Uterus (tissue), 3 donors: ENCODE measurements at regions not wholly inside any gene's neighbourhood (a gene's known extent, or its start where the extent isn't known, plus 50 kb on each side); places are given as distances from the start of the nearest gene placed in this dataset.

Experiments
- DNase-seq, 2 donors: peaks; one replicate each; pipeline ENCODE4 v3.0.0-alpha.2; 2019 to 2020
- H3K27ac ChIP-seq, 2 donors: fragments of 200-600 bp; sonication (generic); 1 replicate in 1 of 2; 2 replicates in 1 of 2; pipeline ENCODE4 v1.5.1; 2016 to 2018
- H3K27me3 ChIP-seq, 2 donors: fragments of 200-600 bp; sonication (generic); one replicate each; pipeline ENCODE4 v1.5.1; 2018 to 2019; ENCODE audit warnings: control low read depth in 1 of 2
- H3K36me3 ChIP-seq, 2 donors: fragments of 200-600 bp; sonication (generic); one replicate each; pipeline ENCODE4 v1.5.1; 2019; ENCODE audit warnings: control low read depth in 1 of 2
- H3K4me1 ChIP-seq, 2 donors: fragments of 200-600 bp; sonication (generic); one replicate each; pipeline ENCODE4 v1.5.1; 2018 to 2019; ENCODE audit warnings: control low read depth in 1 of 2
- H3K4me3 ChIP-seq, 2 donors: fragments of 200-600 bp; sonication (generic); 1 replicate in 1 of 2; 2 replicates in 1 of 2; pipeline ENCODE4 v1.5.1; 2018 to 2019; ENCODE audit warnings: mild to moderate bottlenecking in 1 of 2
- H3K9me3 ChIP-seq, 2 donors: fragments of 200-600 bp; sonication (generic); one replicate each; pipeline ENCODE4 v1.5.1; 2019; ENCODE audit warnings: control low read depth in 1 of 2
- CTCF ChIP-seq, 4 experiments: fragments of 200-600 bp in 2 of 4; fragments of 450-650 bp in 2 of 4; sonication (generic) in 2 of 4; IDR thresholded peaks; one replicate each; pipeline ENCODE4 v1.5.1; 2016 to 2019; ENCODE audit warnings: antibody characterized with exemption in 4 of 4, mild to moderate bottlenecking in 2 of 4, moderate library complexity in 1 of 4
- POLR2A ChIP-seq, 2 donors: fragments of 450-650 bp; IDR thresholded peaks; one replicate each; pipeline ENCODE4 v1.6.1; 2016; ENCODE audit warnings: antibody characterized with exemption in 2 of 2, mild to moderate bottlenecking in 1 of 2, moderate library complexity in 1 of 2
- intact Hi-C: fragments of 100-400 bp; cut with DNase I; formaldehyde crosslinking; loops from one replicate; pipeline ENCODE4 v1.15.1; 2023; ENCODE audit warnings: low total_unique reads
- donor health status: DM: yes; HTN: yes; CAD: no.

- intact Hi-C loops = no loop called here
- Histone ChIP-seq H3K4me3 (no peak overlapping the region), H3K36me3 (no peaks in the 10 kb centered on the region), H3K4me1 (no peaks in the 10 kb centered on the region), H3K27ac (no peak overlapping the region), H3K9me3 (no peaks in the 10 kb centered on the region), H3K27me3 (no peaks in the 10 kb centered on the region)
- peak in 1 of 2 donors; percentile 4 for DNase-seq
- TF ChIP-seq CTCF (IDR thresholded peaks at IDR 0.05) = no peak
- no peak for TF ChIP-seq POLR2A (IDR thresholded peaks at IDR 0.05)
Measured at GRCh38 chr22:49021131-49021925, 806.3 kb downstream of the BRD1 start.

- Histone ChIP-seq H3K4me3 (no peak overlapping the region), H3K27ac (no peak overlapping the region), H3K9me3 (no peaks in the 10 kb centered on the region), H3K4me1 (no peaks in the 10 kb centered on the region), H3K27me3 (no peaks in the 10 kb centered on the region), H3K36me3 (no peaks in the 10 kb centered on the region)
- TF ChIP-seq POLR2A (IDR thresholded peaks at IDR 0.05) = no peak
- TF ChIP-seq CTCF (IDR thresholded peaks at IDR 0.05) = no peak
- DNase-seq = peak in 1 of 2 donors; percentile 1
- intact Hi-C loops = no loop called here
Measured at GRCh38 chr22:49019737-49020713, 807.6 kb downstream of the BRD1 start.

GRCh38 chr22:49018601-49019000 is 809.1 kb downstream of the BRD1 start:
- Histone ChIP-seq H3K9me3 (no peaks in the 10 kb centered on the region), H3K27me3 (no peaks in the 10 kb centered on the region), H3K27ac (no peak overlapping the region), H3K4me3 (no peak overlapping the region), H3K4me1 (no peaks in the 10 kb centered on the region), H3K36me3 (no peaks in the 10 kb centered on the region)
- no peak for TF ChIP-seq CTCF (IDR thresholded peaks at IDR 0.05)
- no peak for TF ChIP-seq POLR2A (IDR thresholded peaks at IDR 0.05)
- DNase-seq = peak in 1 of 2 donors; percentile 2
- intact Hi-C loops = no loop called here

GRCh38 chr22:49017482-49018329 is 810.0 kb downstream of the BRD1 start:
- intact Hi-C loops = no loop called here
- TF ChIP-seq POLR2A (IDR thresholded peaks at IDR 0.05) = no peak
- no peak for TF ChIP-seq CTCF (IDR thresholded peaks at IDR 0.05)

More at GRCh38 chr22:49017482-49018329, 810.0 kb downstream of the BRD1 start:
- Histone ChIP-seq H3K36me3 (no peaks in the 10 kb centered on the region), H3K4me3 (no peak overlapping the region), H3K27ac (no peak overlapping the region), H3K4me1 (no peaks in the 10 kb centered on the region), H3K9me3 (no peaks in the 10 kb centered on the region), H3K27me3 (no peaks in the 10 kb centered on the region)
- DNase-seq = peak in 1 of 2 donors; percentile 1
